RCC 7860 (cell line): ENCODE measurements at regions not wholly inside any gene's neighbourhood (a gene's known extent, or its start where the extent isn't known, plus 50 kb on each side); places are given as distances from the start of the nearest gene placed in this dataset.

Experiments
- DNase-seq: peaks from one replicate; pipeline ENCODE4 v3.0.0-alpha.2; 2015; ENCODE audit warnings: low spot score
- FAIRE-seq: peaks from 2 replicates; lab custom pipeline; 2012; peaks lifted over from hg19 to GRCh38; lab: Jason Lieb, UNC

DNA sequence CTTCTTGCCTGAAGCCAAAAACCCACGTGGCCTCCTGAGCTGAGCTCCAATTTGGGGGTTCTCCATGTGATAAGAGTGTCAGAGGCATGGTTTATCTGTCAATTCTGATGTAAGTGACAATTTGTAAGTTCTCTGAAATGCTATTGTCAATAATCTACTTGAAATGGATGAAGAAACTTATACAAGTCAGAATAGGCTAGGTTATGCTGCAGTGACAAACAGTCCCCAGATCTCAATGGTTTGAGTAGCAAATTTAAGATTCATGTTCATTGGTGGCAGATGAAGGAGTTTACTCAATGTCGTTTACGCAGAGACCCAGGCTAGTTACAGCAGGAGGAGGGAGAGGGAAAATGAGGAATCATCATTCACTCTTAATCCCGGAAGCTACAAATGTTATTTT is 352.4 kb downstream of the KIF16B start:
- DNase-seq (no peak), FAIRE-seq (no peak)

GRCh38 chr20:16219182-16219581 is 354.1 kb downstream of the KIF16B start:
- DNase-seq = no peak
- FAIRE-seq = no peak

DNA sequence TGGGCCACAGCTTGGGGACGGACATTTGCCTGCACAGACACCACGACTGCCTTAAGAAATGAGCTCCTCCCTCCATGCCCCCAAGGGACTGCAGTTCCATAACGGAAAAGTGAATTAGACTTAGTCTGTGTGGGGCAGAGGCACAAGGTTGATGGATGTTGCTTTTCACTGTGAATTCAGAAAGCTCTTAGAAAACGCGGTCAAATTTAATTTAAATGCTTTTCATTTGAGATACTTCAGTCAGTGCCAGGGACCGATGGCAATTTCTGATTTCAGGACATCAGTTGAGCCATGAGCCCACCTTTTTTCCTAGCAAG is 356.4 kb downstream of the KIF16B start:
- no peak for FAIRE-seq
- no peak for DNase-seq

GRCh38 chr20:16216227-16216913 is 356.9 kb downstream of the KIF16B start:
- DNase-seq (peak; percentile 32), FAIRE-seq (no peak)

DNA sequence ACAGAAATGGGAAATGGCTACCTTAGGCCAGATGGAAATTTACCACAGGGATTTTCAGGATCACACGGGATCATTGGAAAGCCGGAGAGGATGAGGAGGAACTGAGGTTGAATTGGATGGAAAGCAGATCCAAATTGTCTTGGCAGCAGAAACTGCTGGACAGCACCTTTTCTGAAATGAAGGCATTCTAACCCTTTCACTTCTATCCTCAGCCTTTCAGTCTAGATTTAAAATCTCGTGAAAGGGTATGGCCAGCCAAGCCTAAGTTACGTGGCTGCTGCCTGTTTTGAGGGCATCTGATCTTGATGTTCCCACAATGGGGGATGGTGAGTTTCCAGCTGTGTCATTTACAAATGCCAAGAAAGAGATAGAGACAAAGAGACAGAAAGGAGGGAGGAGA is 358.2 kb downstream of the KIF16B start:
- DNase-seq (no peak), FAIRE-seq (no peak)

DNA sequence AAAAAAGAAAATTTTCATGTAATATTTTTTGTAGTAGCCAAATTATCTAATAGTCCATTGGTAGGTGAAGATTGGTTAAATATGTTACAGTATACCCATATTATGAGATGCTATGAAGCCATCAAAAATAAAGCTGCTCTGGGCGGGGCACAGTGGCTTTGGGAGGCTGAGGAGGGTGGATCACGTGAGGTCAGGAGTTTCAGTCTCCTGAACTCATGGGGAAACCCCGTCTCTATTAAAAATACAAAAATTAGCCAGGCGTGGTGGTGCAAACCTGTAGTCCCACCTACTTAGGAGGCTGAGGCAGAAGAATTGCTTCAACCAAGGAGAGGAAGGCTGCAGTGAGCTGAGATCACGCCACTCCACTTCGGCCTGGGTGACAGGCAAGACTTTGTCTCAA is 360.5 kb downstream of the KIF16B start:
- FAIRE-seq (no peak), DNase-seq (no peak)

- DNase-seq (no peak), FAIRE-seq (no peak)
Measured at GRCh38 chr20:16209951-16210361, 363.3 kb downstream of the KIF16B start.

DNA sequence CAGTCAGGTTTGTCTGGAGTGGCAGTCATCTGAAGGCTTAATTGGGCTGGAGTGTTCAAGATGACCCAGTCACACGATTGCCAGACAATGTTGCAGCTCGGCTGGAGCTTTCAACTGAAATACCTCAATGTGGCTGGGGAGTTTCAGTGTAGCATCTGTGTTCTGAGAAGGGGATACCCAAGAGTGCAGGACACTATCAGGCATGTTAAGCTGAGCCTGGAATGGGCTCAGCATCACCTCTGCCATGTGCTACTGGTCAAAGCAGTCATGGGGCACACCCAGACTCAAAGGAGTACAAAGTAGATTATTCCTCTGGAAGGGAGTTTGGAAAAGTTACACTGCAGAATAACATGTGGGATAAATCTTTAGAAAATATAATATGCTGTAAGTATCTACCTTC is 363.9 kb downstream of the KIF16B start:
- FAIRE-seq (no peak), DNase-seq (no peak)

DNA sequence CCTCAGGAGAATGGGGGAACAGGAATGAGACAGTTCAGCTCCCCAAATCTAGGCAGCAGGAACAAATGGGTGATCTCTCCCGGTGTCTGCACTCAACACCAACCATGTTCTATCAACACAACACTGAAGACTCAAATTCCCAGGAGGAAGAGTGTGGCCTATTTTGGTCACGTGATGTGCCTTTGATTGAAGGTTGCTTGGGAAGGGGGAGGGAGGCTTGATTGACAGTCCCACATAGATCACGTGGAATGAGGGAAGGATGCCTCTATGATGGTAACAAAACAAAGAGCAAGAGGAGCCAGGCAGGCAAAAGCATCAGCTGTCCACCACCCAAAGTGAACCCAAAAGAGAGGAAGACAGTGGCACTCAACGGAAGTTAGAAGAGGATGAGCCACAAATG is 364.8 kb downstream of the KIF16B start:
- FAIRE-seq (no peak), DNase-seq (no peak)

DNA sequence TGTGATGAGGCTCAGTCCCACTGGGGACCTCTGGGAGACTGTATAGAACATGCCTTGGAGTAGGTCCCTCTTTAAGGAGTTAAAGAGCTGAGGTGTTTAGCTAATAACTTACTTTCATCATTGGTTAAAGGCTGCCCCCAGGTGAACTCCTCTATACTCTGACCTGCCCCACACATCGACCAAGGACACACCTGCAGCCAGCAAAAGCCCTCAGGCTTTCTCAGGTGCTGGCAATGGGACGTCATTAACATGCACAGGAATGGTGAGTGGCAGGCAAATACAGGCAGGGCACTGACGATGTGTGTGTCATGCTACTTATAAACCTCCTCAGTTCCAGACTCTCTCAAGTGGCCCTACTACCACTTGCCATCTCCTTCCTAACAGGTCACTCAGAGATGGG is 366.4 kb downstream of the KIF16B start:
- DNase-seq = no peak
- no peak for FAIRE-seq

- FAIRE-seq = no peak
- DNase-seq = no peak
Measured at GRCh38 chr20:16205507-16205906, 367.7 kb downstream of the KIF16B start.

GRCh38 chr20:16203096-16203495 is 370.2 kb downstream of the KIF16B start:
- DNase-seq = no peak
- no peak for FAIRE-seq

DNA sequence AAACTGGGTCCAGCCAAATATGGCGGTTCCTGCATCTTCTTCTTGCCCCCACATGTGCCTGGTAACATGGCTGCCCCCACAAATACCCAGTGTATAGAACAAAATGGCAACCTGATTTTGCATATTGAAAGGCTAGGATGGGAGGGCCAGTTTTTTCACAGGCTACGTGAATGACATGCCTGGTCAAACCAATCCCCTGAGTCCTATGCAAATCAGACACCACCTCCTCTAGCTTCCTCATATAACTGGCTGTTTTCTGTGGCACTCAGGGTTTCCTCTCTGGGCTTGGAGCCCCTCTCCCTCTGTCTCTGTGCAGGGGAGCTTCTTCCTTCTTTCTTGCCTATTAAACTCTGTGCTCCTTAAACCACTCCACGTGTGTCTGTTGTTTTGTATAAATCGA is 372.1 kb downstream of the KIF16B start:
- FAIRE-seq (no peak), DNase-seq (no peak)

DNA sequence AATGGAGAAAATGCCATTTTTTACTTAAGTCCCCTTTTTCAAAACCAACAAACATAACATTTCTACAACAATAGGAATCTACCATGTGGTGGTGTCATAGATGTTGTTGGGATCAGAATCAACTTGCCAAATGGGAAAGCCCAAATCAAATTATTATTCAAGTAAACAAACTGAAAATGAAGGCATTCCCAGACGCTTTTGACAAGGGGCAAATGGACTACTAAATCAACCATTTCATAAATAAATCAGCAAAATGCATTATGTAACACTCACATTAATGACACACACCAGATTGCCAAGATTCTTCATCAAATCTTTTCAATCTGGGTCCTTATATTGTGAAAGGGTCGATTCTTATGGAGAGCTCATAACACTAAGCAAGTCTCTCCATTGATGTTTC is 375.6 kb downstream of the KIF16B start:
- DNase-seq (no peak), FAIRE-seq (no peak)

DNA sequence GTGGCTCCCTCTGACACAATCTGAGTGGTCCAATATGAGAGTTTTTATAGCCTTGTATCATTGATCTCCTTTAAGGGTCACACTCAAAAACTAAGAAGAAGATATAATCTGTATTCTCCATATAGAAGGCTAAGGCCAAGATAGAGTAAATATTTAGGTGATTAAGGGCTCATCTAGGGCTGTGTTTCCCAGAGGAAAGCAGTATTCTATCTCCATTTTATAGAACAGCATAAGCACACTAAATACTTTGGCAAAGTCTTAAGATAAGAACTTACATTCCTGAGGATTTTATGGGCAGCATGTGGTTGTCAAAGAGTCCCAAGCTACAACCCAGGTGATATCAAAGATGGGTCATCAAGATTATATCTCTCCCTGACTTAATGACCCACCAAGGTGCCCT is 377.6 kb downstream of the KIF16B start:
- no peak for DNase-seq
- FAIRE-seq = no peak

DNA sequence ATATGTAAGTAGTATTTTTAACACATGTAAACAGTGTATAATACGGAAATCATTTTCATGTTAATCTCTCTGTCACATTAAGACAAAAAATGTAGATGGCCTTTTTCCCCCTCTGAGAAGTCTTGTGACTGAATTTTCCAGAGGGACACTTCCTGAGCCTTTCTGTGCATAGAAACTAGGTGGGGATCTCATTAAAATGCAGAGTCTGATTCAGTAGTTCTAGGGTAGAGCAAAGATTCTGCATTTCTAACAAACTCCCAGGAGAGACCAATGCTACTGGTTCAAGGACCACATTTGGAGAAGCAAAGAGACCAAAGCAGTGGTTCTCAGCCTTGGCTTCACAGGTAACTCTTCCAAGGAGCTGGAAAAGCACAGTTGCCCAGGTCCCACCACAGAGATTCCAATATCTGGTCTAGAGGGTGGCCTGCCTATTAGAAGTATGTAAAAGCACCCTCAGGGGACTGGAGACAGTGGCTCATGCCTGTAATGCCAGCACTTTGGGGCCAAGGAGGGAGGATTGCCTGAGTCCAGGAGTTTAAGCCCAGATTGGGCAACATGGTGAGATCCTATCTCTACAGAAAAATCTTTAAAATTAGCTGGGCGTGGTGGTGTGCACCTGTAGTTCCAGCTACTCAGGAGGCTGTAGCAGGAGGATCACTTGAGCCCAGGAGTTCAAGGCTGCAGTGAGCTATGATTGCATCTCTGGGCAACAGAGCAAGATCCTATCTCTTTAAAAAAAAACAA is 378.5 kb downstream of the KIF16B start:
- DNase-seq (no peak), FAIRE-seq (no peak)

DNA sequence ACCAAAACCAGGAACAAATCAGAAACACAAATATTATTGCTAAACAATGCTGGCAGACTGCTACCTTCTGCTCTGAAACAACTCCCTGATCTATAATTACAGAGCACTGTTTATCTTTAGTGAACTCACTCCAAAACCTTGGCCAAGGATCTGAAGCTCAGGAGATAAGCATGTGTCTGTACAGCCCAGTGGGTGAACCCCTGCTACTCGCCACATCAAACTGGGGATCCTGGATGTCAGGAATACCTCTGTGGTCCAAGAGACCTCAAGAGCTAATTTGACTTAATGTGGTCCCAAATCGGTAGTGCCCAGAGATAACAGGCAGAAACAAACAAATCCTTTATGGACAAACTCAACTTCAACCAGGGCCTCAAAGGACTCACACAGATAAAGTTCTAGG is 381.8 kb downstream of the KIF16B start:
- no peak for DNase-seq
- FAIRE-seq = no peak

GRCh38 chr20:16189371-16189770 is 383.9 kb downstream of the KIF16B start:
- no peak for FAIRE-seq
- no peak for DNase-seq

GRCh38 chr20:16187956-16188616 is 385.2 kb downstream of the KIF16B start:
- no peak for DNase-seq
- no peak for FAIRE-seq

GRCh38 chr20:16179919-16180318 is 393.3 kb downstream of the KIF16B start:
- DNase-seq = no peak
- FAIRE-seq = no peak

DNA sequence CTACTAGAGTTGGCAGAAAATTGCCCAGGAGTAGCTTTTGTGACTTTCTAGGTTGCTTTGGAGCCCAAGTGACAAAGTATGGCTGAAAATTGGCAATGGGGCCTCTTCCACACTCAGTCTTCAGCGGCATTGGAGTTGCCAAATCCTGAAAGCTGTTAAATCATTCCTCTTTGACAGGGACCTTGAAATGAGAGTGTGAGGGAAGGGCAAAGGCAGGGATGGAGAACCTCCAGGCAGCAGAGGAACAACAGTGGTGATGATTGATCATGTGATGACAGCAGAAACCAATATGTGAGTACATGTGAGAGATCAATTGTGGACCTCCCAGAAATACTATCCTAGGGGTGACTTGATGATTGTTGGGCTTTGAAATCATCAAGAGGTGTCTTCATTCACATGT is 393.9 kb downstream of the KIF16B start:
- FAIRE-seq = no peak

GRCh38 chr20:16178546-16179135 is 394.6 kb downstream of the KIF16B start:
- DNase-seq (no peak), FAIRE-seq (no peak)

More for the DNA sequence above, 393.9 kb downstream of the KIF16B start:
- DNase-seq = no peak
